HCT116 (cell line): ENCODE measurements at regions not wholly inside any gene's neighbourhood (a gene's known extent, or its start where the extent isn't known, plus 50 kb on each side); places are given as distances from the start of the nearest gene placed in this dataset.
"Not testable (repeated sequence)": the region's sequence is repeated elsewhere in the genome, so short reads cannot be mapped to it uniquely, and the experiment has no call there.

Experiments used
- ATAC-seq: fragments of 200-7000 bp; cut with Tn5 transposase; 2 replicates; pipeline ENCODE4 v1.9.1; 2020; ENCODE audit warnings: mild to moderate bottlenecking, moderate library complexity
- BruUV-seq: library from RNA; stranded (reverse); fragments of 400-500 nt; replicated peaks from 2 replicates; lab custom pipeline; 2021; lab: Mats Ljungman, UMichigan
- CTCF ChIA-PET: fragments of 300-600 bp; sonication (Branson Sonifier 250); formaldehyde crosslinking; loops from one replicate; lab custom pipeline; 2021; ENCODE audit warnings: antibody characterized with exemption; lab: Charles Lee
- POLR2A ChIA-PET: fragments of 300-600, 350-600 bp; sonication (Branson Sonifier 250); formaldehyde crosslinking; loops from one replicate; lab custom pipeline; 2021; ENCODE audit warnings: antibody characterized with exemption; lab: Charles Lee
- RAD21 ChIA-PET, 2 experiments: fragments of 300-600 bp; sonication (Branson Sonifier 250); formaldehyde crosslinking; loops; one replicate each; lab custom pipeline; 2023; ENCODE audit warnings: low total read pairs in 2 of 2; ENCODE audit not compliant: uncharacterized antibody in 2 of 2, unreplicated experiment in 2 of 2, low non-redundant PET in 1 of 2; lab: Charles Lee
- DNase-seq: peaks from one replicate; pipeline ENCODE4 v3.0.0-alpha.2; 2010; ENCODE audit warnings: low read depth, low spot score
- H2AFZ ChIP-seq: fragments of 200-600 bp; shearing (Covaris generic), sonication (generic); 2 replicates; pipeline ENCODE4 v1.6.1; 2017; ENCODE audit warnings: low read depth, mixed run types, mixed read lengths, antibody characterized with exemption, low read length; ENCODE audit not compliant: poor library complexity, severe bottlenecking
- H3K27ac ChIP-seq: 2 replicates; pipeline ENCODE4 v1.5.1; 2012; ENCODE audit warnings: low read depth, low read length
- H3K27me3 ChIP-seq: fragments of 200-600 bp; sonication (generic); 2 replicates; pipeline ENCODE4 v1.6.1; 2016; ENCODE audit warnings: mixed run types, low read length, mixed read lengths; ENCODE audit not compliant: insufficient read depth
- H3K36me3 ChIP-seq, 2 experiments: fragments of 200-500 bp in 1 of 2; fragments of 200-600 bp in 1 of 2; sonication (Bioruptor generic) in 1 of 2; sonication (generic) in 1 of 2; 2 replicates each; pipeline versions ENCODE4 v1.5.1 to v1.6.1; 2014 to 2016; ENCODE audit warnings: low read length in 2 of 2, inconsistent platforms in 1 of 2, mixed read lengths in 1 of 2, mixed run types in 1 of 2; ENCODE audit not compliant: insufficient read depth in 2 of 2, control insufficient read depth in 1 of 2
- H3K4me1 ChIP-seq, 2 experiments: fragments of 200-600 bp in 1 of 2; sonication (generic) in 1 of 2; 2 replicates each; pipeline versions ENCODE4 v1.5.1 to v1.6.1; 2012 to 2017; ENCODE audit warnings: low read length in 2 of 2, inconsistent platforms in 1 of 2, mild to moderate bottlenecking in 1 of 2, mixed read lengths in 1 of 2, mixed run types in 1 of 2, moderate library complexity in 1 of 2; ENCODE audit not compliant: insufficient read depth in 2 of 2, control insufficient read depth in 1 of 2
- H3K4me2 ChIP-seq: fragments of 200-600 bp; sonication (generic); 2 replicates; pipeline ENCODE4 v1.6.1; 2017; ENCODE audit warnings: mixed run types, low read length, mixed read lengths
- H3K4me3 ChIP-seq, 2 experiments: fragments of 200-600 bp in 1 of 2; sonication (generic) in 1 of 2; replicated peaks in 1 of 2; 2 replicates each; pipeline ENCODE4 v1.5.1; 2011 to 2016; ENCODE audit warnings: low read length in 2 of 2, control low read depth in 1 of 2, low read depth in 1 of 2, mild to moderate bottlenecking in 1 of 2, mixed read lengths in 1 of 2, mixed run types in 1 of 2
- H3K79me2 ChIP-seq: fragments of 200-600 bp; sonication (generic); 2 replicates; pipeline ENCODE4 v1.6.1; 2017; ENCODE audit warnings: mild to moderate bottlenecking, mixed run types, low read length, moderate library complexity, mixed read lengths; ENCODE audit not compliant: insufficient read depth
- H3K9ac ChIP-seq: fragments of 200-600 bp; sonication (generic); 2 replicates; pipeline ENCODE4 v1.6.1; 2016; ENCODE audit warnings: low read length, mixed read lengths
- H3K9me2 ChIP-seq: fragments of 200-600 bp; sonication (generic), shearing (Covaris generic); 2 replicates; pipeline ENCODE4 v1.6.1; 2017; ENCODE audit warnings: mixed run types, mild to moderate bottlenecking, moderate library complexity; ENCODE audit not compliant: insufficient read depth
- H3K9me3 ChIP-seq, 2 experiments: fragments of 200-500 bp in 1 of 2; fragments of 200-600 bp in 1 of 2; sonication (Bioruptor generic) in 1 of 2; sonication (generic) in 1 of 2; 2 replicates each; pipeline ENCODE4 v1.6.1; 2014 to 2017; ENCODE audit warnings: low read length in 2 of 2, mixed read lengths in 2 of 2, inconsistent platforms in 1 of 2, low read depth in 1 of 2, mild to moderate bottlenecking in 1 of 2, mixed run types in 1 of 2, moderate library complexity in 1 of 2; ENCODE audit not compliant: control insufficient read depth in 1 of 2, insufficient read depth in 1 of 2
- H4K20me1 ChIP-seq: fragments of 200-600 bp; sonication (generic), shearing (Covaris generic); 2 replicates; pipeline ENCODE4 v1.6.1; 2017; ENCODE audit warnings: mixed run types, mild to moderate bottlenecking, moderate library complexity; ENCODE audit not compliant: insufficient read depth
- CTCF ChIP-seq, 3 experiments: fragments of 200-600 bp in 1 of 3; sonication (generic) in 1 of 3; IDR thresholded peaks in 2 of 3; conservative IDR thresholded peaks in 1 of 3; 2 replicates each; pipeline ENCODE4 v1.5.1; 2012 to 2017; ENCODE audit warnings: low read depth in 2 of 3, low read length in 2 of 3, antibody characterized with exemption in 1 of 3, borderline replicate concordance in 1 of 3, control low read depth in 1 of 3, mild to moderate bottlenecking in 1 of 3, mixed read lengths in 1 of 3, mixed run types in 1 of 3, moderate library complexity in 1 of 3; ENCODE audit not compliant: insufficient read depth in 1 of 3
- MAX ChIP-seq: IDR thresholded peaks from 2 replicates; pipeline ENCODE4 v1.6.1; 2012
- RAD21 ChIP-seq: IDR thresholded peaks from 2 replicates; pipeline ENCODE4 v1.6.1; 2012; ENCODE audit warnings: low read depth, mild to moderate bottlenecking
- intact Hi-C: fragments of 100-400 bp; cut with micrococcal nuclease; formaldehyde crosslinking; loops from 2 replicates; pipeline ENCODE4 v1.10.0; 2022

DNA sequence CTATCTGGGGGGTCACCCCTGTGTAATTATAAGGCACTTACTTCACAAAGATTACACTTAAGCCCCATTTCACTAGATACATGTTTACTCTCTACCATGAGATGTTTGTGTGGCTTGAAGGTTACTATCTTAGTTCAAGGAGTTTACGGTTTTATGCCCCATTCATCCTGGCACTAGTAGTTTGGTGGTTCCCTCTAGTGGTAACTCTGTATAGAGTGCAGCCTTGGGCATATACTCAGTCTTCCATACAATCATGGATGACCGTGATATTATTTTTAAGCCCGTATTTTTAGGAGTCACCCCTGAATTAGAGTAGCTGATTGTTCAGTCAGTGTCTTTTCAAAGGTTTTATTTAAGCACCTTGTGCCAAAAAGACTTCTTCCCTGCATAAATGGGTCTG is 109.9 kb upstream of the FAM47C start:
- ChIA-PET POLR2A (no interaction called here), CTCF (no interaction called here), RAD21 (no interaction called here)
- Histone ChIP-seq H3K4me3 (no peak overlapping the region), H3K4me2 (no peak overlapping the region), H3K79me2 (no peaks in the 10 kb centered on the region), H4K20me1 (no peaks in the 10 kb centered on the region), H3K27me3 (no peaks in the 10 kb centered on the region), H3K36me3 (no peaks in the 10 kb centered on the region), H3K9me3 (no peaks in the 10 kb centered on the region), H3K27ac (no peak overlapping the region), H3K9me2 (no peaks in the 10 kb centered on the region), H3K9ac (no peak overlapping the region), H2AFZ (no peak overlapping the region), H3K4me1 (no peaks in the 10 kb centered on the region)
- intact Hi-C loops, result no loop called here
- ATAC-seq (peak; percentile 72), DNase-seq (no peak)
- no TSS peak for BruUV-seq
- TF ChIP-seq RAD21 (peak; percentile 26), CTCF (IDR thresholded peaks at IDR 0.05 in 2 of 3, conservative IDR thresholded peaks at IDR 0.05 in 1 of 3; ENCODE audit: borderline replicate concordance in 1 of 3, insufficient read depth in 1 of 3, low read depth in 2 of 3, low read length in 2 of 3) (peak in 2 of 3 experiments; percentile 44 to 49; a peak in 4 of 6 replicates), MAX (no peak)

- DNase-seq, H3K4me1 ChIP-seq, H3K9me3 ChIP-seq, intact Hi-C loops, BruUV-seq, H3K9ac ChIP-seq, H3K79me2 ChIP-seq, RAD21 ChIA-PET, POLR2A ChIA-PET, H2AFZ ChIP-seq, H3K27me3 ChIP-seq, H3K4me2 ChIP-seq, H3K4me3 ChIP-seq, H4K20me1 ChIP-seq, H3K36me3 ChIP-seq, CTCF ChIA-PET, H3K27ac ChIP-seq, ATAC-seq, H3K9me2 ChIP-seq: not testable (repeated sequence)
Measured at GRCh38 chrX:36904561-36904960, 103.6 kb upstream of the FAM47C start.
